ENCODE measurements at regions not wholly inside any gene's neighbourhood (a gene's known extent, or its start where the extent isn't known, plus 50 kb on each side); places are given as distances from the start of the nearest gene placed in this dataset.

GRCh38 chr17:34721326-34721725, 141.9 kb downstream of the TMEM132E start:
- TF ChIP-seq CTCF (conservative IDR thresholded peaks at IDR 0.05; ENCODE audit: low read depth, low read length) (no peak), EZH2 (IDR thresholded peaks at IDR 0.05; ENCODE audit: borderline replicate concordance, low read depth, low read length, poor library complexity, severe bottlenecking) (no peak)

Data from A673 (cell line).